GM23248 (cell line): ENCODE measurements at regions not wholly inside any gene's neighbourhood (a gene's known extent, or its start where the extent isn't known, plus 50 kb on each side); places are given as distances from the start of the nearest gene placed in this dataset.
"Not testable (repeated sequence)": the region's sequence is repeated elsewhere in the genome, so short reads cannot be mapped to it uniquely, and the experiment has no call there.

Experiments used
- DNase-seq: peaks from one replicate; pipeline ENCODE4 v3.0.0-alpha.2; 2015
- H2AFZ ChIP-seq: fragments of 200-600 bp; sonication (generic); 2 replicates; pipeline ENCODE4 v1.6.1; 2016; ENCODE audit warnings: antibody characterized with exemption
- H3F3A ChIP-seq: fragments of 200-600 bp; sonication (generic); 2 replicates; pipeline ENCODE4 v1.6.1; 2016; ENCODE audit warnings: mild to moderate bottlenecking, antibody characterized with exemption, mixed run types; ENCODE audit not compliant: insufficient read depth
- H3K27ac ChIP-seq: fragments of 200-600 bp; sonication (generic); 2 replicates; pipeline ENCODE4 v1.5.1; 2016; ENCODE audit warnings: mild to moderate bottlenecking
- H3K27me3 ChIP-seq: fragments of 200-600 bp; sonication (generic); replicated peaks from 2 replicates; pipeline ENCODE4 v1.6.1; 2016; ENCODE audit warnings: mild to moderate bottlenecking; ENCODE audit not compliant: insufficient read depth
- H3K36me3 ChIP-seq: fragments of 200-600 bp; sonication (generic); 2 replicates; pipeline ENCODE4 v1.6.1; 2016; ENCODE audit warnings: low read depth, mild to moderate bottlenecking
- H3K4me1 ChIP-seq: fragments of 200-600 bp; sonication (generic); 2 replicates; pipeline ENCODE4 v1.6.1; 2016; ENCODE audit warnings: mild to moderate bottlenecking; ENCODE audit not compliant: insufficient read depth
- H3K4me2 ChIP-seq: fragments of 200-600 bp; sonication (generic); one replicate; pipeline ENCODE4 v1.6.1; 2016; ENCODE audit warnings: mild to moderate bottlenecking; ENCODE audit not compliant: unreplicated experiment
- H3K4me3 ChIP-seq: fragments of 200-600 bp; sonication (generic); 2 replicates; pipeline ENCODE4 v1.5.1; 2016; ENCODE audit warnings: mild to moderate bottlenecking
- H3K79me2 ChIP-seq: fragments of 200-600 bp; sonication (generic); 2 replicates; pipeline ENCODE4 v1.6.1; 2016; ENCODE audit warnings: mild to moderate bottlenecking; ENCODE audit not compliant: insufficient read depth
- H3K9ac ChIP-seq: fragments of 200-600 bp; sonication (generic); 2 replicates; pipeline ENCODE4 v1.6.1; 2016; ENCODE audit warnings: mild to moderate bottlenecking
- H3K9me2 ChIP-seq: fragments of 200-600 bp; sonication (generic); 2 replicates; pipeline ENCODE4 v1.6.1; 2016; ENCODE audit warnings: mixed run types, mild to moderate bottlenecking, moderate library complexity; ENCODE audit not compliant: insufficient read depth
- H3K9me3 ChIP-seq: fragments of 200-600 bp; sonication (generic); one replicate; pipeline ENCODE4 v1.6.1; 2017; ENCODE audit warnings: low read depth
- H4K20me1 ChIP-seq: fragments of 200-600 bp; sonication (generic); 2 replicates; pipeline ENCODE4 v1.6.0; 2016; ENCODE audit not compliant: insufficient read depth
- EZH2 ChIP-seq: fragments of 200-600 bp; sonication (generic); IDR thresholded peaks from 2 replicates; pipeline ENCODE4 v1.6.1; 2018; ENCODE audit warnings: antibody characterized with exemption, mild to moderate bottlenecking; ENCODE audit not compliant: insufficient read depth, poor library complexity, severe bottlenecking
- EZH2phosphoT487 ChIP-seq: fragments of 200-600 bp; sonication (generic); IDR thresholded peaks from 2 replicates; pipeline ENCODE4 v1.6.1; 2018; ENCODE audit warnings: antibody characterized with exemption, moderate library complexity, mild to moderate bottlenecking, low read depth; ENCODE audit not compliant: insufficient read depth
- whole genome bisulfite sequencing, 2 experiments: methylation state at CpG; one replicate each; pipeline ENCODE4 v1.1.6; 2015 to 2017; ENCODE audit warnings: low lambda C conversion rate in 2 of 2, low coverage in 1 of 2; ENCODE audit errors: missing lambda C conversion rate in 2 of 2; 5-methylcytosine and 5-hydroxymethylcytosine counted together
- in situ Hi-C: fragments of 300-500 bp; cut with MboI; formaldehyde crosslinking; loops from 2 replicates; pipeline ENCODE4 v1.15.0; 2020

DNA sequence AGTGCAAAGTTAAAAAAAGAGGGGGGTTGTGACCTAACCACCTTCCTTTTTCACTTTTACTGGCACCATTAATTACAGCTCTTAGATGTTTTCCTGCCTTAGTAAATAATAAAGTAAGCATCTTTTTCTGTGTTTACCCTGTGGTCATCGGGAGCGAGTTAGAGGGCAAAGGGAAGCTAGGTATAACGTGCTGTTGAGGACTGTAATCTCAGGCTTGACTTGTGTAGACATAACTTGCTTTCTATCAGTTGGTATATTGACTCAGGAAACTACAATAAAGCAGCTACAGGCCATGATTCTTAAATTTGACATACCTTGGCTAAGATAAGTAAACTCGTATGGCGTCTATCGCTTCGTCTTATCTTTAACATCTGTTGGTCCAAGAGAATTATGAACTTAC, 509.8 kb upstream of the CHD1 start:
- Histone ChIP-seq H3K4me1 (no peaks in the 10 kb centered on the region), H3K4me2 (no peak overlapping the region), H3K9me3 (no peaks in the 10 kb centered on the region), H3K9me2 (no peaks in the 10 kb centered on the region), H4K20me1 (no peaks in the 10 kb centered on the region), H3K79me2 (no peaks in the 10 kb centered on the region), H3K9ac (no peak overlapping the region), H3K4me3 (no peak overlapping the region), H2AFZ (no peak overlapping the region), H3K36me3 (no peaks in the 10 kb centered on the region), H3F3A (no peaks in the 10 kb centered on the region), H3K27me3 (no peaks in the 10 kb centered on the region), H3K27ac (no peak overlapping the region)
- WGBS, 2 experiments = 62 to 70% methylated on average over 7 of the region's 7 CpGs
- no peak for DNase-seq
- in situ Hi-C loops = no loop called here
- TF ChIP-seq EZH2phosphoT487 (no peak), EZH2 (no peak)

DNA sequence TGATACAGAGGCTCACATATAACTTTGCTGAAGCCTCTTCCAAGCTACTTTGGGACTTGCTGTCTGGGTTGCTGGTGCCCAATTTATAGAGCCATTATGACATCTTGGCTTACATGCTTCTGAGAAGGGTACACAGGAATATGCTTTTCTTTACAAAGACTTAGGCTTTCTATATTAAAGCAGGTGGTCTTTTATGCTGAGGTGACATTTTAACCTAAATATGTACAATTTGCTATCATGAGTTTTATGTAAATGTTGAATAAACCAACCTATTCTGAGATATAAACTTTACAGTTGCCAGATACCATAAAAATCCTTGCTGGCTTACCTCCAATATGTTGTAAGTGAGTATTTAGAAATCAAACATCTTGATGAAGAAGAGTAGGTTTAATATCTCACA, 509.2 kb upstream of the CHD1 start:
- Histone ChIP-seq H3K9me2 (no peaks in the 10 kb centered on the region), H3K79me2 (no peaks in the 10 kb centered on the region), H3K4me3 (no peak overlapping the region), H3K27me3 (no peaks in the 10 kb centered on the region), H3K27ac (no peak overlapping the region), H4K20me1 (no peaks in the 10 kb centered on the region), H3K9ac (no peak overlapping the region), H2AFZ (no peak overlapping the region), H3K9me3 (no peaks in the 10 kb centered on the region), H3F3A (no peaks in the 10 kb centered on the region), H3K4me1 (no peaks in the 10 kb centered on the region), H3K4me2 (no peak overlapping the region), H3K36me3 (no peaks in the 10 kb centered on the region)
- no peak for DNase-seq
- TF ChIP-seq EZH2phosphoT487 (no peak), EZH2 (no peak)
- in situ Hi-C loops = no loop called here

- H2AFZ ChIP-seq, H3F3A ChIP-seq, H3K27me3 ChIP-seq, H3K27ac ChIP-seq, H3K9me2 ChIP-seq, H3K79me2 ChIP-seq, H4K20me1 ChIP-seq, H3K9me3 ChIP-seq, in situ Hi-C loops, H3K4me3 ChIP-seq, H3K4me2 ChIP-seq, H3K9ac ChIP-seq, H3K4me1 ChIP-seq, DNase-seq, H3K36me3 ChIP-seq: not testable (repeated sequence)
- no CpG with 5 or more reads among the region's 3 CpGs for WGBS, 2 experiments
Observed at GRCh38 chr5:99423396-99423795, 494.6 kb upstream of the CHD1 start.

- H2AFZ ChIP-seq, H3K9me3 ChIP-seq, H3K27me3 ChIP-seq, H3F3A ChIP-seq, H3K4me1 ChIP-seq, DNase-seq, H3K4me2 ChIP-seq, H3K9ac ChIP-seq, H3K79me2 ChIP-seq, H3K4me3 ChIP-seq, H4K20me1 ChIP-seq, H3K36me3 ChIP-seq, H3K27ac ChIP-seq, H3K9me2 ChIP-seq, in situ Hi-C loops: not testable (repeated sequence)
- 0% methylated on average over 1 of the region's 1 CpG for WGBS, 2 experiments
Observed at GRCh38 chr5:99418640-99419039, 489.8 kb upstream of the CHD1 start.

GRCh38 chr5:99410386-99410785, 481.6 kb upstream of the CHD1 start:
- H3K9me3 ChIP-seq, H2AFZ ChIP-seq, H3K27ac ChIP-seq, in situ Hi-C loops, H3K36me3 ChIP-seq, H3K9me2 ChIP-seq, H3K79me2 ChIP-seq, H3F3A ChIP-seq, H3K9ac ChIP-seq, H3K4me2 ChIP-seq, DNase-seq, H3K4me1 ChIP-seq, H4K20me1 ChIP-seq, H3K27me3 ChIP-seq, H3K4me3 ChIP-seq: not testable (repeated sequence)
- WGBS, 2 experiments = 92 to 98% methylated on average over 9 to 25 of the region's 30 CpGs

DNA sequence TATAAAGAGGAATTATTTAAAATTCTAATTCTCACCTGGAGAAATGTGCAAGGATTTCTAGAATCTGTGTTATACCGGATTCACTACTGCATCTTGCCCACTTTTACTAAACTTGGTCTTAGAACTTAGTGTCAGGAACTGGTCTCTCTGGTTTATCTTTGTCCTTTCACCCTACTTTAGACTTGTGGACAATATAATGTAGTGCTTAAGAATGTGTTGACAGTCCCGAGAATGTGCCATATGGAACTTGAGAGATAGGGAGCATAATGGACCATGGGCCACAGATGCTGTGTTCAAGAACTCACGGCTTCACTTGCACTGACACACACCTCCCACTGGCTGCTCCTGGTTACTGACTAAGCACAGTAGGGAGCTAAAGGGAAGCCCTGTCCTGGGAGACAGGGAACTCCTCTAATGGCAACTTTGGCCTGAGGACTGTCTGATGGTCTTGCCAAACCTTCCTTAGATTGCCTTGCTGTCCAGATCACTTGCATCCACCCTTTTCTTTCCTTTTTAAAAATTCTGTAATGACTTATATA, 476.0 kb upstream of the CHD1 start:
- DNase-seq, H2AFZ ChIP-seq, H3K4me3 ChIP-seq, in situ Hi-C loops, H3K9me2 ChIP-seq, H3K36me3 ChIP-seq, H3K27me3 ChIP-seq, H3K4me1 ChIP-seq, H3F3A ChIP-seq, H3K4me2 ChIP-seq, H3K9ac ChIP-seq, H3K9me3 ChIP-seq, H4K20me1 ChIP-seq, H3K79me2 ChIP-seq, H3K27ac ChIP-seq: not testable (repeated sequence)
- WGBS, 2 experiments = 29 to 30% methylated on average over 3 of the region's 3 CpGs

DNA sequence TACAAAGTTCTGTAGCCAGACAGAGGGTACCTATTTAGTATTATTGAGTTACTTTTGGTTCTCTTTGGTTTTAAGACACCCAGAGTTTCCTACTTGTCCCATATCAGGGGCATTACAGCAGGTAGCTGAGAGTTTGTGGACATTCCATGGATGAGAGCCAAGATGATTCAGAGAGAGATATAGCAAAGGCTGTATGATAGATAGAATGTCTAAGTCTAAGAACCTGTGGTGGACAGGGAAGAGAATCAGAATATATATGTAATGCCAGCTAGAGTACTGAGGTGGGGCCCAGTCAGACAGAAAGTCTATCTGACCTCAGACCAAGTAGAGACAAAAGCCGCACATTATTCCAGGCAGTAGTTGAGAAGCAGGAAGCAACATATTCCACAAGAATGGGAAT, 471.8 kb upstream of the CHD1 start:
- H2AFZ ChIP-seq, H3K79me2 ChIP-seq, H3K4me2 ChIP-seq, H3K4me1 ChIP-seq, H3K4me3 ChIP-seq, H3K9me2 ChIP-seq, DNase-seq, H3K36me3 ChIP-seq, H3F3A ChIP-seq, H3K9me3 ChIP-seq, H4K20me1 ChIP-seq, in situ Hi-C loops, H3K9ac ChIP-seq, H3K27me3 ChIP-seq, H3K27ac ChIP-seq: not testable (repeated sequence)
- WGBS, 2 experiments = 62 to 83% methylated on average over 1 of the region's 1 CpG
